GM03348 (cell line): ENCODE measurements at regions not wholly inside any gene's neighbourhood (a gene's known extent, or its start where the extent isn't known, plus 50 kb on each side); places are given as distances from the start of the nearest gene placed in this dataset.
"Not testable (repeated sequence)": the region's sequence is repeated elsewhere in the genome, so short reads cannot be mapped to it uniquely, and the experiment has no call there.

Source experiments
- DNase-seq: peaks from one replicate; pipeline ENCODE4 v3.0.0; 2012; ENCODE audit warnings: low spot score

DNA sequence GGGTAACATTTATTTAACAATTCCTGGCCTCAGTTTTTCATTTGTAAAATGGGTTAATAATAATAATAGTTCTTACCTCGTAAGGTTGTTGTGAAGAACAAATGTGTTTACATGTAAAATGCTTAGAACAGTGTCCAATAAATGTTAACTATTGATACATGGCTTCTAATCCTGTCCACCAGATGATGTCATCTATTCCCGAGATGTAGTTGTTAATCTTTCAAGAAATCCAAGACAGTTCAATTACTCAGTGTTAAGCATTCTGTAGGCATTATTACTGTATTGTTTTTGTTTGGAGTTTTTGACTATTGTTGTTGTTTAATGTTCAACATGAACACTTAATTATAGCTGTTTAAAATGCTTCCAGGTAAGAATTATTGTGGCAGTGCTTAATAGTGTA is 131.0 kb upstream of the FNDC3A start:
- DNase-seq: no peak

- DNase-seq: no peak
Observed at GRCh38 chr13:48849515-48849914, 126.2 kb upstream of the FNDC3A start.

- DNase-seq: no peak
Observed at GRCh38 chr13:48851707-48852106, 124.0 kb upstream of the FNDC3A start.

DNA sequence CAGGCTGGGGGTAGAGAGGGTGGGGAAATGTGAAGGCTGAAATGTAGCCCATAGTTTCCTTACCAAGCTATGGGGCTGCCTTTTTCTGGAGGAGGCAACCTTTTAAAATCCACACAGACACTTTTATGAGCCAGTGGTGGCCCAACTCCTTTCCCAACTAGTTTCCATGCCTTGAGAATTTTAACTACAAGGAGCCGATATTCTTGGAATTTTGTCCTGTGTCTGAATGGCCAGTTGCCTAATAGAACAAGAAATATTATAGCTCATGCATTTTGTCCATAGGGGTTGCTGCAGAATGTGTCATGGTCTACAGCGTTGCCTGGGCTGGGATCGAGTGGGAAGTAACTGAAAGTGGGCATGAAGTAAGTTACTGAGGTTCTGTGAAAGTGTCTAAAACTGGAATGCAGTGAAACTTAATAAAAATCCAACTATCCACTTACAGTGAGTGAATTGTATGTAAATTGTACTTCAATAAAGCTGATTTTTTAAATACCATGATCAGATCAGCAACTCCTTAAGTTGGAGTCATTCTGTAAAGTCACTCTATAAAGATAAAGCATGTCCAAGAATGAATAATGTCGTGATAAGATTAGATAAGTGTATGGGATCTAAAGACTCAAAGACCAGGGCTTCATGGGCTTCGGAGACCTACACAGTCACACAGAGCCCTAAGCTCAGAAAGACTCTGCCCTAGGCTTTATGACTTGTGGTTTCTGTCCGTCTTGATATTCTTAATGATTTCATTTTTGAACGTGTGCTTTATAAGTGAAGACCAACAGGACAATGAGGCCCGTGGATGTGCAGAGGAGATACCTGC is 122.6 kb upstream of the FNDC3A start:
- DNase-seq: no peak

DNA sequence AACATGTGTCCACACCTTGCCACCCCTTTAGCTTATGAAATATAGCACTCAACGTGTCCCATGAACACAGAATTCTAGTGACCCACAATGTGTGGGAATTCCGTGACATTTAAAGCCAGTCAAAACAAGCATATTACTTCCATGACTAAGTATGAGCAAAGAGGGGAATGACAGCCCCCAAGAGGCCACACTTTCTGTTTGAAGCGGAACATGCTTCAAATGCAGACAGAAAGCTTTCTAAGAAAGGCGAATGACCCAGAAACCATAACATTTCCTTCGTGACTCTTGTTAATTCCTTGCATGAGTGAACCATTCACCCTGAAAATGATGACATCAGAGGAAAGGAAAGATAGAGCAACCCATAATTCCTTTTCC is 122.0 kb upstream of the FNDC3A start:
- no peak for DNase-seq

DNA sequence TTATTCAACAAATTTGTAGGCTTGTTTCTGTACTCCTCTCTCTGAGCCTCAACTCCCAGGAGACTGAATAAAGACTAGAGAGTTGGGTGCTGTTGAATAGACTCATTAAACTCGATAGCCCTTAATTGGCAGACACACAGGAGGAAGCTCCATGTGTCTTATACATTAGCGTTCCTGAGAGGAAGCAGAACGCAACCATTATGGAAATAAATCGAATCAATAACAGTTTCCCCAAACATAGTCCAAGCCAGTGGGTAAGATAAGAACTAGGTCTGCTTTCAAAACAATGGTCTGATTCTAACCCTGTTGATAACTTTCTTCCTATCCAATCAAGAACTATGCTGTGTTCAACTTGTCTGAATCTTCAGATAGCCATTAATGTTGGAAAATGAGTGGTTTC is 118.1 kb upstream of the FNDC3A start:
- DNase-seq: no peak

DNA sequence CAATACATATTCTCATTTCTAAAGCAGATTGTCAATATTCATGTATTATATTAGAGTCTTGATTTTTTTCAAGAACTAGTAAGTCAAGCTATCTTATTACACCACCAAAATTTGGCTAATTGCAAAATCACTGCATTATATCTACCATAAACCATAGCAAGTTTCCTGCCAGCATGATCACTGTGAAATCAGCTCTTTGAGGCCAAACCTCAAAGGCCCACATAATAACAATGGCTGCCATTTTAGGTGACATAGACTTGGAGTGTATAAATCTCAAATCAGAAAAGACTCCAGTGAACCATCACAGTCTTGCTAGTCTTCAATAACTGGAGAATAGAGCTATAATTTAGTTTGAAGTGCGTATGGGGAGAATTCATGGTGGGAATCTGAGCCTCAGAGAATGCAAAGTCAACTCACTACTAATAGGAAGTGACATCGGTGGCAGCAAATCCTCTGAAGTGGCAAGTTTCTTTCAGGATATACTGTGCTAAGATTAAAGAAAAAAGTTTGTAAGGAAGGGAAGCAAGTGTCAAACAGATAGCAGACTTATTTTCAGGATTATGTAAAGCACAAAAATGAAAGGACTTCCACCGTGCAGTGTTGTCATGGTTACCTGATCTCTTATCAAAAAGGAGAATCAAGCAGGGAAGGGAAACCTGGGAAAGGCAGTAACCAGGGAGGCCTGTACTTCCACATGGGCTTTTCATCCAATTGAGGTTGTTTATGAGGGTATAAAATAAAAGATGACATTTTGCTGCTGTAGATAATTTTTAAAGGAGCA is 117.4 kb upstream of the FNDC3A start:
- DNase-seq: no peak

DNA sequence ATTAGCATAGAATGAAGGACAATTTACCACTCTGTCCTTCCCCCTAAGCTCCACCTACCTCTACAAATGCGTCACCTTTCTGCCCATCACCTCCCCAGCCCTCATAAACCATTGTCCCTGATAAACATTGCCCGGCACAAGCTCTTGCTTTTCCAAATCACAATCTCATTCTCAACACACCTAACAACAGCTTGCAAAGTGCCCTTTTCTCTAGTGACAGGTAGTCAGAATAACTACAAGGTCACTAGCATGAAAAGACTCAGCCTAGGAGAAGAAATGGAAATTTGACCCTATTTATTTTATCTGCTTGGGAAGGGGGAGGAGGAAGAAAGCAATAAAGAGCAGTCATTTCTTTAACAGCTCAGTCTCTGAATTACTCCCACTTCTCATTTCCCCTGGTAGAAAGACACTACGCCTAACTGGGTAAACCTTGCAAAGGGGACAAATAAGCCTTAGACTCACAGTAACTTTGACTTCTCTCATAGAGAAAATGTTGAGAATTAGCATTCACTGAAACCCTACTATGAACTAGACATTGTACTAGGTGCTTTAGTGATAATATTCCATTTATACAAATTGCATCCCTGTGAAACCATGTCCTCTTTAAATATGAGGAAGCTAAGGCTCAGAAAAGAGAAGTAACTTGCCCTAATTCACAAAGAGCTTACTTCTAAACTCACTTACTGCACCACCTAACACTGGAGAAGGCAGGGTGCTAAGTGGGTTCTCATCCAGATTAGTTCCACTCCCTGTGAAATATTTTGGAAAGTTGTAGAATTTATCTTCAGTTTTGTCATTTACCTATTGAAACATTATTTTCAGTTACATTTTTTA is 116.2 kb upstream of the FNDC3A start:
- DNase-seq: no peak

DNA sequence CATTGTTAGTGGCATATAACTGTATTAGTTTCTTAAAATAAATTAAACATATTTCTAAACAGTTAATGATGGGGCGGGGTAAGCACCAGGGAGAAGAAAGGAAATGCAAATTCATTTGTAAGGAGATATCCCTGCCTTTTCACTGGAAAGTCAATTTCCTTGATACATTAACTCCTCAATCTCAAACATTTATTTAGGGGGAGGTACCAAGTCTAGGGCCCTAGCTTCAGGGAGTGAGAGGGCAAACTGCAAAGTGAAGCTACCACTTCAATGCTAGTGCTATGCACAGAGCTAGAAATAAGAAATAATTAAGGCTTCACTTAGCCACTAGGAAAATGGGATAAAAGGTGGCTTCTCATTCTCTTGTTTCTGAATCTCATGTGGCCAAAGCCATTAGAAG is 115.3 kb upstream of the FNDC3A start:
- no peak for DNase-seq

DNA sequence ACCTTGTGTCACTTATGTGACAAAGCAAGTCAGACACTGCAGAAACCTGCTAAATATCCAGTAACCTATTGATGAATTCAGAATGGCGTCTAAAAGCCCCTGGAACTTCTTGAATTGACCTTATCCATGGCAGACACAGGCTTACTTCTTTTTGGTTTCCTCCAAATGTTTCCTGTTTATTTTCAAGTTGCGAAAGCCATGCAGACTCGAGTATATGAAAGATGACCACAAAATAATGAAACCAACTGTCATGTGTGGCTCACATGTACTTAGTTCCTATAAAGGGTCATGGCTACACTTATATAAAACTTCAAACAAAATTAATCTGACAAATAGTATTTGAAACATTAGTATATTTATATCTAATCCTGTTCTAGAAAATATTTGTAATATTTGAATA is 113.1 kb upstream of the FNDC3A start:
- DNase-seq: no peak

DNA sequence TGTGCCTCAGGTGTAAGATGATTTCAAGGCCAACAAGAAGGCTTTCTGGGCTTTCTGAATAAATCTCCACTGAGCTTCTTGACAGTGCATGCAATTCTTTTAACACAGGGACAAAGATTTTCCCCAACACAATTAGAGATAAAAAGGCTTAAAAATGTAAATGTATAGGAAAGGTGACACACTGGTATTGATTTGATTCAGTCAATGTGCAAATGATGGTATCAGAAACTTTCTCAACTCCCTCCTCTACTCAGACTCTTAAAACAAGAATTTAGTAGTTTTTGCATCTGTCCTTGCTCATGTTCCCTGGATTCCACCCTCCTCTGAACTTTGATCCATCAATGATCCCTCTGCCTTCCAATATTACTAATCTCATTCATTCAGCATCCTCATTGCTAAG is 111.6 kb upstream of the FNDC3A start:
- DNase-seq: no peak

GRCh38 chr13:48866249-48866648 is 109.5 kb upstream of the FNDC3A start:
- DNase-seq: no peak

- no peak for DNase-seq
Observed at GRCh38 chr13:48873081-48873480, 102.6 kb upstream of the FNDC3A start.

DNA sequence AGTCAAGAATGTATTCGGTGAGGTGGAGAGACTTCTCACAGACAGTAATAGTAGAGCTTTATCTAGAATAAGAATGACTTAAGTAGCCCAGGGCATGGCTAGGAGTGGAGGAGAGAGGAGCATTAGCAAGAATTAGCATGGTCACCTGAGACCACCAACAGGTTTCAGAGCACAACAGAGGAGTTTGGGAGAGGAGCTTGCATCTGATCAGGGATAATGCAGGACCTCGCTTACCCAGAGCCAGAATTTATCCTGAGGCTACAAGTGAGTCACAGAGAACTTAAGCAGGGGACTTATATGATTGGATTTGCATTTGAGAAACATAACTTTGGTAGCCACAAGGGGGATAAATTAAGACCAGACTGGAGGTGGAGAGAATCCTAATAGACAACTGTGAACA is 102.1 kb upstream of the FNDC3A start:
- DNase-seq: no peak

DNA sequence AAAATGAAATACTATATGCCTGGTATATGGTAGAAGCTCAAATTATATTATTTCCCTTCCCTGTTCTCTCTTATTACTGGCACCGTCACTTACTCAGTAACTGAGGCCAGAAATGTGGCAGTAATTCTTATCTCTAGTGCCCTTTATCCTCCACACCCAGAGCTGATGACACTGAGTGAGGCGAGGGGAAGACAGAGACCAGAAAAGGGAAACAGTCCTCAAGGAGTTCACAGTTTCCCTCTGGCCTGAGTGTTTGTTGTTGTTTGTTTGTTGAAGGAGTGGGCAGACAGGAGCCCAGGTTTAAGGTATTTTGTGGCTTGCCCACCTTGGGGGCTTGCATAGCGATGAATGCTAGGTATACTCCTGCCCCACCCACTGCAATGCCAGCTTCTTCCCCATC is 101.5 kb upstream of the FNDC3A start:
- DNase-seq: no peak

DNA sequence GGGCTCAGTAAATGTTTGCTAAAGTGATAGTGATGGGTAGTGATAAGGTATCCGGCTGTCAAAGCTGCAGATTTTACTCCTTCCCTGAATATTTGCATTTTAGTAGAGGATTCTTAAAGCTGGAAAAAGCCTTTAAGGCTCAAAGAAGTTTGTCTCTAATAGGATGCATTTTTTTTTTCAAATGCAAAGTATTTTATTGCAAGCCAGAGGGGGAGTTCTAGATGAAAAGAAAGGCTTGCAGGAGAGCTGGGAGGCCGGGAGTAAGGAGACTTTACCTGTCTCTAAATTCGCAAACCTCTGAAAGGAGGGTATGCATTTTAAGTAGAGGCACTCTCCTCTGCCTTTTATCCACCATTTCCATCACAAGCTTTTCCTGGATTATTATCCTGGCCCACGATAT is 100.7 kb upstream of the FNDC3A start:
- no peak for DNase-seq

GRCh38 chr13:48876289-48876688 is 99.4 kb upstream of the FNDC3A start:
- no peak for DNase-seq

DNA sequence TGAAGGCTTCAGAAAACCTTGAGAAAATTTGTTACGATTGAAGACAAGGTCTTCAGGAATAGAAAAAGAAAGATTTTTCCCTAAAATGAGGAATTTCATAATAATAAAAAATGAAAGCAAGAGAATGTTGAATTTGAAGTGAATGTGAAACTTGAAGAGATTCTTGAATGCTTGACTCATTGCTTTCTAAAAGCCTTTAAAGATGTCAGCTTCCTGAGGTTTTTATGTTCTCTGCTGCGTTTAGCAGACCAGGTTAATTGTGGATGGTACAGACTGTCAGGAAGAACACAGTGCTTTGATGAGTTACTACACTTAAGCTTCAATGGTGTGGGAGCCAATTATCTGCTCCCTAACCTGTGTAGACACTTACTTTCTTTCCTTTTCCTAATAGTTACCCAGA is 96.3 kb upstream of the FNDC3A start:
- no peak for DNase-seq

DNA sequence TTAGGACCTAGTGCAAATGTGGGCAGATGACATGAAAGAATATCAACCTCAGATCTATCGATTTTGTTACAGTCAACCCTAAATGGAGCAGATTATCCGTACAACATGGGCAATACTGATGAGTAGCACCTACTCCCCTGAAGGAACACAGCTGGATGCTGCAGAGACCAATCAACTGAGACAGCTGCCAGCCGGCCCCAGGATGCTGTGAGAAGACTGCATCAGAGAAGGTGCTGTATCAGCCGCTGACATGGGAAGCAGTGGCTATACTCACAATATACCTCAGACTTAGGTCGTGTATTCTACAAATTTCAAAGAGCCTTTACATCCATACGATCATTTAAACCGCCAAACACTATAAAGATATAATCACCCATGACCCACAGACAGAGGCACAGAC is 95.9 kb upstream of the FNDC3A start:
- no peak for DNase-seq

- not testable (repeated sequence) for DNase-seq
Observed at GRCh38 chr13:48883786-48884185, 91.9 kb upstream of the FNDC3A start.

DNA sequence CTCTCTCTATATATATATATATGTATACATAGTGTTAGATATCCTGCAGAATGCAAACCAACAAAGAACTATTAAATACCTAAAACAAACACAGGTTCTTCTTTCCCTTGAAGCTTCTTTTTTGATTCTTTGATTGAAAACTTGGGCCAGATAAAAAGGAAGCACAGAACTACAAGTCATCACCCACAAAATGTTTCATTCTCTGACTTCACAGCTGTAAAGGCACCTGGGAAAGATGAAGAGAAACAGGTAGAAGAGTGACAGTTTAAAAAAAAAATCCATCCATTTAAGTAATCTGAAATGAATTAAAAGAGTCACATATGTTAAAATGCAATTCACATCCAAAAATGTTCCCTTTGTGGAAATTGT is 90.7 kb upstream of the FNDC3A start:
- DNase-seq: no peak

- no peak for DNase-seq
Observed at GRCh38 chr13:48888613-48889012, 87.1 kb upstream of the FNDC3A start.

DNA sequence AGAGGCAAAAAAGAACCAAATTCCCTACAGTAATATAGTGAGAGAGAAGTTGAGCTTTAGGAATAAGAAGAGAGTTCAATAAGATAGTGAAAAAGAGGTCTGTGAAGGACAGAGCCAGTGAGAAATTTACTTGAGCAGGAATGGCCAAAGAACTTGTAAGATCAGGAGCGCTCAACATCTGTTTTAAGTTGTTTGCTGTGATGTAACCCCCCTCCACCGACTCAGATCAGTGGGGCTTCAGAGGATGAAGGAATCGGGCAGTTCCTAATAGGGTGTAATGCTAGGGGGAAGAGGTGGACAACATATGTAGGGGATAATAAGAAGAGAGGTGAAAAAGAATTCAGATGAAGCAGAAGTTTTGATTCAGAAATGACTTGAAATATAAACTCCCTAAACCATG is 85.3 kb upstream of the FNDC3A start:
- no peak for DNase-seq
